Mononuclear cell (primary cell): ENCODE measurements at regions not wholly inside any gene's neighbourhood (a gene's known extent, or its start where the extent isn't known, plus 50 kb on each side); places are given as distances from the start of the nearest gene placed in this dataset.

Experiments
- H3K27me3 ChIP-seq: 2 replicates; pipeline ENCODE4 v1.6.0; 2011; ENCODE audit warnings: low read length, control low read depth; ENCODE audit not compliant: insufficient read depth
- H3K4me1 ChIP-seq: 2 replicates; pipeline ENCODE4 v1.5.1; 2011; ENCODE audit warnings: mild to moderate bottlenecking, low read length, control low read depth; ENCODE audit not compliant: insufficient read depth
- H3K4me3 ChIP-seq: 2 replicates; pipeline ENCODE4 v1.5.1; 2011; ENCODE audit warnings: mild to moderate bottlenecking, low read length, moderate library complexity
- H3K9me3 ChIP-seq: 2 replicates; pipeline ENCODE4 v1.5.1; 2011; ENCODE audit warnings: low read depth, mild to moderate bottlenecking, control low read depth, low read length

DNA sequence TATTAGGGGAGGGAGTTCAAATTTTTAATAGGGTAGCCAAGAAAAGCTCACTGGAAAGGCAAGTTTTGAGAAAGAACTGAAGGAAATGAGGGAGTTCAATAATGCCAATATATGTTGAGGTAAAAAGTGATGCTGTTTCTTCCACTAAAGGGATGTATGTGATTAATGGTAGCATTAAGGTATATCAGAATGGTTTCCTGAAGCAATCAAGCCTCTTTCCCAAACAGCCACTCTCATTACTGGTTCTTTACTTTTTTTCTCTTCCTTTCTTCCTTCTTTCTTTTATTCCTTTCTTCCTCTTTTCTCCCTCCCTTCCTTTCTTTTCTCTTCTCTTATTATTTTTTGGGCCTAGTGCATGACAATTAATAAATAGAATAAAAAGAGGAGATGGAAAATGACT is 433.5 kb downstream of the SATB2 start:
- Histone ChIP-seq H3K27me3 (no peaks in the 10 kb centered on the region), H3K4me3 (no peak overlapping the region), H3K4me1 (no peaks in the 10 kb centered on the region), H3K9me3 (no peaks in the 10 kb centered on the region)

DNA sequence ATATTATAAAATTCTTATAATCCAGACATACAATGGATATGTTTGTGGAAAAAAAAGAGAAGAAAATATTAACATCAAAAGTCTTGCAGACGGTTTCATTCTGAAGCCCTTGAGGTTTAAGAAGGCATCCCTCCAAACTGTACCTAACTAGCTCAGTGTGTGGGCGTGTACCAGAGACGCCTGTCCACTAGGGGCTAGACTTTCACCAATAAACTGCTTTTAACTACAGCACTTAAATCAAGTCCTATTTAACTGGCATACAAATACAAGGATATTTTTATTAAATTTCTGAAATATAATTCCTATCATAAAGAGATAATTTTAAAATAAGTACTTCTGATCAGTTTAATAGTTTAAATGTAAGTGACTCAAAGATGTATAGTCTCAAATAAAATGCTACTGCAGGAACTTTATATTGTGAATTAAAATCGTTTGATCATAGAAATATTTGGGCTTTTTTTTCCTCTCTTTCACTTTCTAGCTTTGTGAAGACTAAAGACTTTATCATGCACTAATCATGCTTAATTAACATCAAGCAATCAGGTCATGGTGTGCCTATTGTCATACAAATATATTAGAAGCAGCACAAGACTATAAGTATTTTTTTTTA is 437.7 kb downstream of the SATB2 start:
- H3K4me1 ChIP-seq: no peaks in the 10 kb centered on the region
- H3K27me3 ChIP-seq: no peaks in the 10 kb centered on the region
- no peaks in the 10 kb centered on the region for H3K9me3 ChIP-seq
- H3K4me3 ChIP-seq: no peak overlapping the region

DNA sequence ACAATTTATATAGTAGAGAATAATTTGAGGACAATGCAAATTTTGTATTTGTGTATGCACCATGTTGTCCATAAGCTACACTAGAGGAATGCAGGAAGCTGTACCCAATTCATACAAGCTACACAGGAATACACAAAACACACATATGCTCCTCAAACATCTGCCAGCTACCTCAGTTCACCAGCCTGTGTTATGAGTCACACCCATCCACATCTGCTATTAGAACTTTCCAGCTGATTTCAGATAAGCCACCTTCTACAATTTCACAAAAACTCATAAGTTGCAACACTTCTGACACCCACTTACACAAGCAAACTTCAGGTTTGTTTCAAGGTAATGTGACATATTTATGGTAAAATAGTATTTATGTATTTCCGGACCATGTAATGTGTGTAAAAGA is 438.9 kb downstream of the SATB2 start:
- Histone ChIP-seq H3K27me3 (no peaks in the 10 kb centered on the region), H3K4me3 (no peak overlapping the region), H3K9me3 (no peaks in the 10 kb centered on the region), H3K4me1 (no peaks in the 10 kb centered on the region)

DNA sequence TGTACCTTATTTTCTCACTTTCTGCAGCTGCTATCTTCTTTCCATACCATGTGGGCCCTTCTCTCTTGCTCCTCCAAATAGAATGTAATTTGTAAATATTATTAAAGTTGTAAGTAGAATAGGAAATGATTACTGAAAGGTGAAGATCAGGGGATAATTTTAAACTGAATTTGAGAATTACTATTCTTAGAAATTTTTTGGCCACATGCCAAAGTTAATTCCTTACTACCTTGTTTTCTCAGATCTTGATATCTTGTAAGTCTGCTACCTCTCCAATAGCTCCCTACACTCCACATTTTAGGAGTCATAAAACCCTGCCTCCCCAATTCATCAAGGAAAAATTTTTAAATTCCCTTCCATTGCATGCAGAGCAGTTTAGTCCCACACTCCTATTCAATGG is 442.7 kb downstream of the SATB2 start:
- no peak overlapping the region for H3K4me3 ChIP-seq
- H3K4me1 ChIP-seq: no peaks in the 10 kb centered on the region
- no peaks in the 10 kb centered on the region for H3K9me3 ChIP-seq
- H3K27me3 ChIP-seq: no peaks in the 10 kb centered on the region

DNA sequence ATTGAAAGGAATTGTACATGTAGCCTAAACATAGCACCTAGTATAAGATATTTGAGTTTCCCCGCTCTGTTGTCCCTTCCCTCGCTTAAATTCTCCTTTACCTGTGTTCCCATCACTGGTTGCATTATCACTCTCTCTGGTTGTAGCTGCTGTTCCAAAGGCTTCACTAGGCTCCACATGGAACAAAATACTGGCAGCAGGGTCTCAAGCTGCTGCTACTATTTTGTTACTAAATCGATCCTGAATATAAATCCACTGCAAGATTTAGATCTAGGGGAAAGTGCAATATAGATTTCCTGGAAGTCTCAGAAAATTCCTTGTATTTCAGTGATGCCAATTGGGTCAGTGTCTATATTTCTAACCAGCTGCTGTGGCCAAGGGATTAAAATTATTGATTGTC is 443.5 kb downstream of the SATB2 start:
- H3K4me3 ChIP-seq: no peak overlapping the region
- H3K27me3 ChIP-seq: no peaks in the 10 kb centered on the region
- H3K9me3 ChIP-seq: no peaks in the 10 kb centered on the region
- no peaks in the 10 kb centered on the region for H3K4me1 ChIP-seq

DNA sequence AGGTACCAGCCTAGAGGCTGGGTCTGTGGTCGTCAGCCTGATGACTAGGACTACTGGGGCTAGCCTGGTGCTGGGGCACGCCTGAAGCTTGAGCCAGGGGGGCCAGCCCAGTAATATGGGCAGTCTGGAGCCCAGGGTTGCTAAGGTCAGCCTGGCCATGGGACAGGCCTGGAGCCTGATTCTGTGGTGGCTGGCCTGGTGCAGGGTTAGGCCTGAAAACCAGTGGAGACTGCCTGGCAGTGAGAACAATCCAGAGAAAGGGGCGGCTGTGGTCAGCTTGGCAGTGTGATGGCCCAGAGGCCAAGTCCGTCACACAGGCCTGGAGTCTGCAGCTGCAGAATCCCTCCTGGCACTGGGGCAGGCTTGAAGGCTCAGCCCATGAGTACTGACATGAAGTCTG is 445.8 kb downstream of the SATB2 start:
- Histone ChIP-seq H3K4me1 (no peaks in the 10 kb centered on the region), H3K27me3 (no peaks in the 10 kb centered on the region), H3K9me3 (no peaks in the 10 kb centered on the region), H3K4me3 (no peak overlapping the region)

DNA sequence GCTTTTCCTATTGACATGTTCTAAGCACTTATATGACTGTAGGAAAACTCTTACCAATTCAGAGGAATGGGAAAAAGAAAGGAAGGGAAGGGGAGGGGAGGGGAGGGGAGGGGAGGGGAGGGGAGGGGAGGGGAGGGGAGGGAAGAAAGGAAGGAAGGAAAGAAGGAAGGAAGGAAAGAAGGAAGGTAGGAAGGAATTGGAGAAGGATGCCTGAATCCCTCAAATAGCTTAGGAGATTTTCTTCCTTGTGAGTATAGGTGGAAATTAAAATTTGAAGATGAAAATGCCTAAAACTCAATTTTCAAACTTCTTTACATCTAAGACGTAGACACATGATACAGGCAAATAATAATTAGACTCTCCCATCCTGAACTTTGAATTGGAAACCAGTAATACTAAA is 463.1 kb downstream of the SATB2 start:
- no peaks in the 10 kb centered on the region for H3K4me1 ChIP-seq
- H3K9me3 ChIP-seq: peaks cover 5% of the 10 kb centered on the region
- H3K27me3 ChIP-seq: no peaks in the 10 kb centered on the region
- no peak overlapping the region for H3K4me3 ChIP-seq

DNA sequence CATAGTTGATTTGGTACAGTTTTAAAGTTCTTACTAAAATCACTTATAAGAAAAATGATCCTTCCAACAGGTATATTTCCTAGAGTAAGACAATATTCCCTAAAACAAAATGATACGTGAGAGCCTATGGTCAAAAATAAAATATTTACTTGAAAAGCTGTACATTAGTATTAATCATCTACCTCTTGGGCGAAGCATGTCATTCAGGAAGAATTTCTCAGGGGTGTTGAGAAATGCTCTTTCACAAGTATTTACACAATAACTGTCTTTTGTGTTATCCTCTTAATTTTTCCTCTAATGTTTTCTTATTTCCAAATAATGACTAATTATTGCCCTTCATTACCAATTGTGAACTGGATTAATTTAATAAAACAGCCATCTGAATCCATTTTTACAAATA is 466.3 kb downstream of the SATB2 start:
- no peaks in the 10 kb centered on the region for H3K9me3 ChIP-seq
- no peaks in the 10 kb centered on the region for H3K4me1 ChIP-seq
- no peaks in the 10 kb centered on the region for H3K27me3 ChIP-seq
- no peak overlapping the region for H3K4me3 ChIP-seq

DNA sequence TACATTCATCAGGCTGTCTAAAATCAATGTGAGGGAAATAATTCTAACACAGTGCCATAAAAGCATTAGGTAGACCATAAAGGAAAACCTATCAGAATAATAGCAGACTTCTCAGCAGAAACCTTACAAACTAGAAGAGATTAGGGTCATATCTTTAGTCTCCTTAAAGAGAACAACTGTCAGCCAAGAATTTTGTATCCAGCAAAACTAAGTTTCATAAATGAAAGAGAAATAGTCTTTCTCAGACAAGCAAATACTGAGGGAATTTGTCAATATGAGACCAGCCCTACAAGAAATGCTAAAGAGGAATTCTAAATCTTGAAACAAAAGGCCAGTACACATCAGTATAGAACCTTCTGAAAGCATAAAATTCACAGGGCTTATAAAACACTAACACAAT is 482.0 kb downstream of the SATB2 start:
- Histone ChIP-seq H3K4me3 (no peak overlapping the region), H3K27me3 (no peaks in the 10 kb centered on the region), H3K9me3 (peaks cover 27% of the 10 kb centered on the region), H3K4me1 (no peaks in the 10 kb centered on the region)

DNA sequence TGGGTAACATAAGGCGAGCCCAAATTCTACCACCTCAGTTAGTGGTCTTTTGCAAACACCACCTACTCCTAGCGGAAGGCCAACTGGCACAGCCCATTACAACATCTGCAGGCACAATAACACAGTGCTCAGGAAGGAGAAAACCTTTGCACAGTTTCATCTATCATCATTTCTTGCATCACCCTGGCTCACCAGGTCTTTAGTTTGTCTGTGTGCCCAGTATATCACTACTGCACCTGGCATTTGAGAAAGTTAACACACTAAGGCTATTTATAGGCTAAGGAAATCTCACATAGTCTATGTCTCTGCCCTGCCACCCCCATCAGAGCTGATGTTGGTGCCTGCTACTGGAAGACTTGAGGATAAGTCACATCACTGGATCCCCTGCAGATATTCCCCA is 484.0 kb downstream of the SATB2 start:
- Histone ChIP-seq H3K27me3 (no peaks in the 10 kb centered on the region), H3K4me1 (no peaks in the 10 kb centered on the region), H3K9me3 (peaks cover 27% of the 10 kb centered on the region), H3K4me3 (no peak overlapping the region)

DNA sequence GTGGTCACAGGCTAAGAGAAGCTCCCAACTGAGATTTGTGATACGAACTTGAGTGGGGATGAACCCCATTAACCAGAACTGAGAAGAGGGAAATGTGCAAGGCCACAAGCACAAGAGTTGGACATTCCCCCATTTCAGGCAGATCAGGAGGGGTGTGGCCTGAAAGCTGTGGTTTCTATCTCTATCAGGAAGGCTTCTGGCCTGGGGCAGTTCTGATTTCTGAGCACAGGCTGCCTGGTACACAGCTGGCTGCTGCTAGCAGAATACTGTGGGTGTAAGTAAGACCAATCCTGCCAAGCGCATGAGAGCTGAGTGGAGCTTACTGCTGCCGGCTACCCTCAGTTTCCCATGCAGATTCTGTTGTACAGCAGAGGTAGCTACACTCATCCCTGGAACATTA is 484.6 kb downstream of the SATB2 start:
- Histone ChIP-seq H3K9me3 (peaks cover 27% of the 10 kb centered on the region), H3K27me3 (no peaks in the 10 kb centered on the region), H3K4me1 (no peaks in the 10 kb centered on the region), H3K4me3 (no peak overlapping the region)

DNA sequence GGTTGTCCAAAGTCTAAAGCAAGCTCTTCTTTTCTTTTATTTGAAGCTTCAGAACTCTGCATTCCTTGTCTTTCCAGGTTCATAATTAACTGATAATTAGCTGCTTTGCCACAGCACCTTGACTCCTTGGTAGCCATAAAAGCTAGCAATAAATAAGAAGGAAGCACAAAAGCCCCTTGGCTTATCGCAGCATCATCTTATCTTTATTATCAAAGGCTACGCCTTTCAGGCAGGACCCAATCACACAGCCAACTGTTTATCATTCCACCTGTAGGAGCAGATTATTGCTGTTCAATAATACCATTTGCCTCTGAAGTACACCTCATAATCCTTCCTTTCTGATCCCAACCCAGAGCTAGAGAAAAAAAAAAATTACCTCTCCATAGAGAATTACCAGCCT is 489.2 kb downstream of the SATB2 start:
- Histone ChIP-seq H3K4me1 (no peaks in the 10 kb centered on the region), H3K4me3 (no peak overlapping the region), H3K27me3 (no peaks in the 10 kb centered on the region), H3K9me3 (no peaks in the 10 kb centered on the region)

DNA sequence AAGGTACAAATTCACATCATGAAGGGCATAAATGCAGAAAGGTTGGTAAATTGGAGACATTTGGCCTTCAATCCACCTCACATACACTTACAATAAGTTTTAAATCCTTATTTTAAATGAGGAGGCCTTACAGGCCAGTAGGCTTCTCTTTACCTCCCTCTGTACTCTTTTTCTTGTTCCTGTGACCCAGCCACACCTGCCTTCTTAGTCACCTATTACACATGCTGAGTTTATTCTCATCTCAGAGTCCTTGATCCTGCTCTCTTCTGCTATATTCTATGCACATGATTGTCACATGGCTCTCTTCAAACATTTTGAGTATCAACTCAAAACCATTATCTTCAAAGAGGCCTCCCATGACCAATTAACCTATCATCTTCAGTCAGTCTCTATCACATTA is 491.5 kb downstream of the SATB2 start:
- Histone ChIP-seq H3K27me3 (no peaks in the 10 kb centered on the region), H3K9me3 (no peaks in the 10 kb centered on the region), H3K4me3 (no peak overlapping the region), H3K4me1 (no peaks in the 10 kb centered on the region)

DNA sequence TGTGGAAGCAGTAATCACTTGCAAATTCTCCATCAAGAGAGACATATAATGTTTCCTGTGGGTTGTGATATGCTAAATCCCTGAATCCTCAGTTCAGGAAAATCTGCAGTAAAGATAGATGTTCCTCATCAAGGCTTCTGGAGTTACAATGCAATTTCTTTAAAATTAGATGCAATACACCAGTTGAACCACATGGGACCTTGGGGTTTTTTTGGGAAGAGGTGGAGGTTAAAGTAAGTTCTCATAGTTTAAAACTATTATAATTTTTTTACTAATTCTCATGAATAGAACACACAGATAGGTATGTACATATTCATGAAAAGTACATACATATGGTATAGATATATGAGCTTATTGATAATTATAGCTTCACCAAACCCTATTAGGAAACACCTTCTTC is 496.2 kb downstream of the SATB2 start:
- Histone ChIP-seq H3K4me3 (no peak overlapping the region), H3K4me1 (no peaks in the 10 kb centered on the region), H3K9me3 (no peaks in the 10 kb centered on the region), H3K27me3 (no peaks in the 10 kb centered on the region)

DNA sequence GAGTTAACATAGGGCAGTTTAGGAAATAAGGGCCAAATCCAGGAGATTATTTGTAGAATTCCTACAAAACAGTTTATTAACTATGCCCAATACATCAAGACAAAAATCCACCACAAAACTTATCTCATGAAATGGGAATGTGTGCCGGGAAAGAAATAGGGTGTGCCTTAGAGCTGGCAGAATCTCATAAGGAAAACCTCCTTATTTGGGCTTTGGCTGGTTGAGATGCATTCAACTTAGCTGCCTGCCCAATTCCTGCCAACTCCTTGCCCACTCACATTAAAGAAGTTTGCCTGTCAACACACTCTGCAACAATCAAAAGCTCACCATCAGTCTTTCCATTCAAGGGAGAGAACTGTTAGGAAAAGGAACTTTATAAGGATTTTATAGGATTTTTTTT is 500.6 kb downstream of the SATB2 start:
- Histone ChIP-seq H3K27me3 (no peaks in the 10 kb centered on the region), H3K4me1 (no peaks in the 10 kb centered on the region), H3K9me3 (no peaks in the 10 kb centered on the region), H3K4me3 (no peak overlapping the region)

DNA sequence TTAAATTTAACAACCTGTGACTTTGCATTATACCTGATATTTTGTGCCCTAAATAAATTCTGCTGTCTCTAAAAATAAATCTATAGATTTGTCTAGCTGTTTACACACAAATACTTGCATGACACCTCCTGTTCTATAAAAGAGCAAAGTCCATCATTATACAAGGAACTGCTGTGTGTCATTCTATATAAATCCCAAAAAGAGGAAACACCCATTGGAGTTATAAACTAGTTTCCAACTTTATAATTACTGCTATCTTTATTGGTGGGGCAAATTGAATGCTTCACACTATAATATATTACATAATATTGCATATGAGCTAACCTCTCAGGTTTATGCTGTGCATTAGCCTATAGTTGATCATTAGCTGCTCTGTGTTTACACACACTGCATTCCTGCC is 504.4 kb downstream of the SATB2 start:
- Histone ChIP-seq H3K27me3 (no peaks in the 10 kb centered on the region), H3K4me1 (no peaks in the 10 kb centered on the region), H3K9me3 (no peaks in the 10 kb centered on the region), H3K4me3 (no peak overlapping the region)

DNA sequence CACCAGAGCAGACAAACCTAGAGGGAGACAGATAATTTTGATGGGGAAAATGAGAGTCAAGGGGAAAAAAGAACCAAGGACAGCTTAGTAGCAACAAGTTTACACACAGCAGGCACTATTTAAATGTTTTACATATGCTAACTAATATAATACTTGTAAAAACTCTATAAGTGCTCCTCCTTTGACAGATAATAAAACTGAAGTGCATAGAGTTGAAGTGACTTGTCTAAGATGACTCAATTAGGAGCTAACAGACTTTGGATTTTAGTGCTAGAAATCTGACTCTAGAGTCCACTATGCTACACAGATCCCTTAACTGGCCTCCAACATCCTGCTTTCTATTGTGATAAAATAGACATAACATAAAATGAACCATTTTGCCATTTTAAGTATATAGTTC is 506.9 kb downstream of the SATB2 start:
- Histone ChIP-seq H3K4me3 (no peak overlapping the region), H3K4me1 (no peaks in the 10 kb centered on the region), H3K9me3 (no peaks in the 10 kb centered on the region), H3K27me3 (no peaks in the 10 kb centered on the region)
